HG03139 (cell line): ENCODE measurements at regions not wholly inside any gene's neighbourhood (a gene's known extent, or its start where the extent isn't known, plus 50 kb on each side); places are given as distances from the start of the nearest gene placed in this dataset.
"Not testable (repeated sequence)": the region's sequence is repeated elsewhere in the genome, so short reads cannot be mapped to it uniquely, and the experiment has no call there.

Source experiments
- ATAC-seq: cut with Tn5 transposase; IDR thresholded peaks from one replicate; pipeline ENCODE4 v1.9.1; 2021; ENCODE audit not compliant: unreplicated experiment

DNA sequence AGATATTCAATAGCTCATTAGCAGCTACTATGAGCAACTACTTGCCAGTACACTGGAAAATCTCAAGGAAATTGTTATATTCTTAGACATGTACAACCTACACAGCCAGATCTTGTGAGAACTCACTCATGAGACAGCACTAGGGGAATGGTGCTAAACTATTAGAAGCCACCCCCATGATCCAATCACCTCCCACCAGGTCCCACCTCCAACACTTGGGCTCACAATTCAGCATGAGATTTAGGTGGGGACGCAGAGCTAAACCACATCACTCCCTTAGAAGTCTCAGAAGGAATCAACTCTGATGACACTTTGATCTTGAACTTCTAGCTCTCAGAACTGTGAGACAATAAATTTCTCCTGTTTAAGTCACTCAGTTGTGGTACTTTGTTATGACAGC lies 418.3 kb upstream of the SPHKAP start:
- ATAC-seq, result no peak

DNA sequence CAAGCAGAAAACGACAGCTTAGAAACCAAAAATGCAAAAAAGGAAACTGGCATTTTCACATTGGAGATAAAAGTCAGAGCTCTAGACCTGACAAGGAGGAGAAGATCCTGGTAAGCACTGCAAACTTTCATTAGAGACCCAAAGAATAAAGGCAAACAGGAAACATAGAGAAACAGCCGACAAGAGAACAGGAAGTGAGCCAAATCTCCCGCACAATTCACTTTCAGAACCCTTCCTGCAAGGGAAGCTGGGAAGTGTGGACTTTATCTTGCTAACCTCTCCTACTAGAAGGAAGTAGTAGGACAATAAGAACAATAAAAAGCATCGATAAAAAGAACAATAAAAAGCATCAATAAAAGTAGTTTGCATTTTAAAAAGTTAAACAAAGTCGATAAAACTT lies 417.8 kb upstream of the SPHKAP start:
- ATAC-seq, result no peak

- no peak for ATAC-seq
These were observed 415.5 kb upstream of the SPHKAP start for GRCh38 chr2:228597032-228597431.

GRCh38 chr2:228594012-228594411 lies 412.5 kb upstream of the SPHKAP start:
- ATAC-seq, result no peak

DNA sequence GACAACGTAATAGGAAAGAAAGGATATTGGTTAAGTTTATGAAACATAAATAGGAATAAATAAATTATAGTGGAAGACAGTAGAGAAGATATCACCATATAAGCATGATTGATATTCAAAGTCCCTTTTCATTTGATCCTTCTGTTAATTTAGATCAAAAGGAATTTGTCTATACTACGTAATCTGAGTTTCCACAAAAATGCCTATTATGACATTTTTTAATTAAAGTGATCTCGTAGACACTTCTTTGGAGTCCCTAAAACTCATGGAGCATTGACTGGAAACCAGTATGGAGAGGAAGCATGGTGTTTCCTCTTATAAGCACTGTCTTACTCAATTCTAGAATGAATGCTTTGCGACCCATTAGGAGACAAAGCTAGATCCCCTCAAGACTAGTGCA lies 411.4 kb upstream of the SPHKAP start:
- no peak for ATAC-seq

- ATAC-seq, result peak; percentile 87
These were observed 409.2 kb upstream of the SPHKAP start for GRCh38 chr2:228590681-228591080.

DNA sequence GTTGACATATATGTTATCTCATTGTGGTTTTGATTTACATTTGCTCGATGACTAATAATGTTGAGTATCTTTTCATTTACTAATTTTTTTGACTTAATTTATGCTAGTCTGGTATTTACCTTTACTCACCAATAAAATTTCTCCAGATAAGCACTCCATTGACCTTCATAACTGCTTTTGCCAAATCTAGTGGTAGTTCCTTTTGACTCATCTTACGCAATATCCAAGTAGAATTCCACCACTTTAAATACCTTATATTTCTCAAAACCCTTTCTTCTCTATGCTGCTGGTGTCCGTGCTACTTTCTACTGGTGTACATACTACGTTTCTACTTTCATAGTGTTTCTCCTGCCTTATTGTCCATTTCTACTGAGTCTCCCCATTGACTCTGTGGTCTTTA lies 407.6 kb upstream of the SPHKAP start:
- ATAC-seq, result no peak

- no peak for ATAC-seq
These were observed 400.2 kb upstream of the SPHKAP start for GRCh38 chr2:228581731-228582130.

GRCh38 chr2:228575897-228576296 lies 394.4 kb upstream of the SPHKAP start:
- ATAC-seq, result no peak

DNA sequence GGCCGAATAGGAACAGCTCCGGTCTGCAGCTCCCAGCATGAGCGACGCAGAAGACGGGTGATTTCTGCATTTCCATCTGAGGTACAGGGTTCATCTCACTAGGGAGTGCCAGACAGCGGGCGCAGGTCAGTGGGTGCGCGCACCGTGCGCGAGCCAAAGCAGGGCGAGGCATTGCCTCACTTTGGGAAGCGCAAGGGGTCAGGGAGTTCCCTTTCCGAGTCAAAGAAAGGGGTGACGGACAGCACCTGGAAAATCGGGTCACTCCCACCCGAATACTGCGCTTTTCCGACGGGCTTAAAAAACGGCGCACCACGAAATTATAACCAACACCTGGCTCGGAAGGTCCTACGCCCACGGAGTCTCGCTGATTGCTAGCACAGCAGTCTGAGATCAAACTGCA lies 386.8 kb upstream of the SPHKAP start:
- ATAC-seq, result not testable (repeated sequence)

DNA sequence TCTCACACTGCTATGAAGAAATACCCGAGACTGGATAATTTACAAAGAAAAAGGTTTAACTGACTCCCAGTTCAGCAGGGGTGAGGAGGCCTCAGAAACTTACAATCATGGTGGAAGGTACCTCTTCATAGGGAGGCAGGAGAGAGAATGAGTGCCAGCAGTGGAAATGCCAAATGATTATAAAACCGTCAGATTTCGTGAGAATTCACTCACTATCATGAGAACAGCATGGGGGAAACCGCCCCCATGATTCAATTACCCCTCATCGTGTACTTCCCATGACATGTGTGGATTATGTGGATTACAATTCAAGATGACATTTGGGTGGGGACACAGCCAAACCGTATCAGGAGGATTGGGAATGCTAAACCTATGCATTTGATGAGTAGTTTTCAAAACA lies 380.3 kb upstream of the SPHKAP start:
- ATAC-seq, result no peak

DNA sequence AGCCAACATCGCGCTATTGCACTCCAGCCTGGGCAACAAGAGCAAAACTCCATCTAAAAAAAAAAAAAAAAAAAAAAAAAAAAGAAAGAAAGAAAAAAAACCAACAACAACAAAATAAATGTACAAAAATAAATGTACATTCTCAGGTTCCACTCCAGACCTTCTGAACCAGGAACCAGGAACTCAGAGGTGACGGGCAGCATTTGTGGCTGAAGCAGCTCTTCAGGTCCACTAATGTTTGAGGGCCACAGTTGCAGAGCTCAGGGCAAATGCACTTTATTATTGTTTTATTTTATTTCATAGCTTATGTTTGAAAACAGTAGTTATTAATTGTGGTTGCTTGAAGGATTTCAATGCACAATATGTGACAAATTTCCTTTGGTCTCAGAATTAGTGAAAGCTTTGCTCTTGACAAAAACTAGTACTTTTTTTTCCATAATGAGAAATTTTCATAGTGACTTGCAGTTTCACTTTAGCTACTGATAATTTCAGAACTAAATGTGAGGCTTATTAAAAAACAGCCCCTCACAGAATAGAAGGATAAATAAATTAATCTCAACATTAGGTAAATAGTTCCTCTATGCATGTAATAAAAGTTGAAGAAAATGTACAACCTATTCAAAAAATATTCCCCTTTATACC lies 378.4 kb upstream of the SPHKAP start:
- ATAC-seq, result no peak

DNA sequence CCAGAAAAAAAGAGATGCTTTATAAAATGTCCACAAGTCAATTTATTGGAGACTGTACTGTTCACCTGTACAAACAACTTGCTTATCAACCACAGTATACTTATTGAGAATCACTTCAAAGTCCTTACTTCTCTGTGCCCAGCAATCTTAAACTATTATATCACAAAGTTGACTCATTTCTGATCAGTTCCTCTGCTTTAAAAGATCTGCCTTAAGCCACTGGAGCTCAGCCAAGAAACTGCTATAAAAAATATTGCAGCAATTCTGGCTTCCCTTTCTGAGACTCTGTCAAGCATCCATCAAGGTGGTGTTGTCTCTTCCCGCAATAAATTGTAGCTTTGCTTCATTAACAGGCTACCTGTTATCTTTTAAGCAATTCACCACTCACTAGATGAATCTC lies 375.2 kb upstream of the SPHKAP start:
- ATAC-seq, result no peak

GRCh38 chr2:228549441-228550007 lies 368.0 kb upstream of the SPHKAP start:
- ATAC-seq, result no peak

DNA sequence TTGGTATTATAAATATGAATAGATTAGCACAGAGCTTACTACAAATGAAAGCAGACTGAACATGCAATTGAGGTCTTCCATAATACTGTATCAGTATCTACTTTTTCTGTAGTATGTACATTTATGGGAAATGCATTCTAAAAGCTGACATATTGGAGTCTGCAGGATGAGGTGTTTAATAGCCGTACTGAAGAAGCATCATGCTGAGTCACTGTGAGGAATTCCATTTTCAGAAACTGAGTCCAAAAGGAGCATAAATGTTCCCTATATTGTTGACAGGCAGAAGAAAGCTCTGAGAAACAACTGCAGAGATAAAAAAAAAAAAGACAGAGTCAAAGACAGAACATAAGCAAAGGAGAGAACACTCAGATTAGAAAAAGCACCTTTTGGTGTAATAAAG lies 366.7 kb upstream of the SPHKAP start:
- ATAC-seq, result no peak

DNA sequence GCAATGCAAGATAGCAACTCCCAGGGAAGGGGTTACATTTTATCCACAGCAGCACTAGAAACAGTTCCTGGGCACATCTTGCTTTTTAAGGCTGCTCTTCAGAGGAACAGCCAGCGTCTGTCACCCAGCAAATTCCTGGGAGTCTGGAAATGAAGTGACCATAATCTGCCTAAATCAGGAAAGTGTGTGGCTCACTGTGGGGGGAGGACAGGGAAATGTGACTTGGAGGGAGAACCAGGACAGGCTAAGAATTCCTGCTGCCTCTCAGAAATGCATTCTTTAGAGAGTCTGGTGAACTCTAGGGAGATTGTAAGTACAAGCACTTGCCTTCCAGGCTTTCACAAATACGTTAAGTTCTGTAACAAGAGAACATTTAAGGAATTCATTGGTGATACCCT lies 364.3 kb upstream of the SPHKAP start:
- ATAC-seq, result no peak

GRCh38 chr2:228545041-228545747 lies 363.7 kb upstream of the SPHKAP start:
- no peak for ATAC-seq

DNA sequence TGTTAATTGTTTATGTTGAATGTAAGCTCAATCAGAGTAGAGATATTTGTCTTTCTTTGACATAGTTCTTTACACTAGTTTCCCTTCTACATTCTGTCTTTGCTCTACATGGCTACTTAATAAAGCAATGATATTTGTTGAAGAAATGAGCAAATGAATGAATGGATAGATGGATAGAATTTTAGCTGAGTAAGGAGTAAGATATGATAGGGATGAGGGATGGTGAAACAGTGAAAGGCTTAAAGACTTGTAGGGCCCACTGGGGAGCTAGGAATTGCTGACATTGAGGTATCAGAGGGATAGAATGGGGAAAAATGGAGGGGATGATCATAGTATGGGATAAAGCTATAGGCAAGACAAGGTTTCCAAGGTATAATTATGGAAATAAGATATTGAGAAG lies 361.6 kb upstream of the SPHKAP start:
- no peak for ATAC-seq

DNA sequence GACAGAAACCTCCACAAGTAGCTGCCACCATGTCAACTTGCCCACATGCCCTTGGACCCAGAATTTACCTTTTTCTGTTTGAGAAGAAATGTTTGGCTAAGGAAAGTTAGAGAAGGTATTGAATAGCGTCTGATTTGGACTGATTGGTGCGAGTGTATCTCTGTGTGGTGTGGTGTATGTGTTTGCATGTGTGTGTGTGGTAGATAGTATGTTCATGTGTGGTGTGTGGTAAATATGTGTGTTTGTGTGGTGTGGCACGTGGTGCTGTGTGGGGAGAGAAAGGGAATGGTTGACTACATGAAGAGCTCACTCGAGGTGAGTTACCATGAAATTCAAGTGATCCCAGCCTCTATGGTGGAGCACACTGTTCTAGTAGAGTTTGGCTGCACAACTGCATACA lies 360.8 kb upstream of the SPHKAP start:
- ATAC-seq, result no peak

DNA sequence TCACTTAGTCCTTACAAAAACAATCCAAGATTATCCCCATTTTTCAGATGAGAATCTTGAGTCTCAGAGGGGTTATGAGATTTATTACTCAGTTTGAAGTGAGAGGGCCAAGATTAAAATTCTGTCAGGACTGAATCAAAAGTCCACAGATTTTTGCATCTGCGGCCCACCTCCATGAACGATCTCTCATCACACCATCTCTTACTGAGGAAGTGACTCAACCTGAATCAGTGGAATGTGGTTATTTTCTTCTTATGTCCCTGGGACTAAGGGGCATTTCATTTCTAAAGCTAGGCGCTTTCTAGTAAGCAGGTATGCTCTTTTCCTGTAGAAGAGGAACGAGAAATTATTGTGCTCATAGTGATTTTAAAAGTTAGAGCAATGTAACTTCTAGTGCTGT lies 360.3 kb upstream of the SPHKAP start:
- ATAC-seq, result no peak

- no peak for ATAC-seq
These were observed 359.5 kb upstream of the SPHKAP start for GRCh38 chr2:228540976-228541375.

DNA sequence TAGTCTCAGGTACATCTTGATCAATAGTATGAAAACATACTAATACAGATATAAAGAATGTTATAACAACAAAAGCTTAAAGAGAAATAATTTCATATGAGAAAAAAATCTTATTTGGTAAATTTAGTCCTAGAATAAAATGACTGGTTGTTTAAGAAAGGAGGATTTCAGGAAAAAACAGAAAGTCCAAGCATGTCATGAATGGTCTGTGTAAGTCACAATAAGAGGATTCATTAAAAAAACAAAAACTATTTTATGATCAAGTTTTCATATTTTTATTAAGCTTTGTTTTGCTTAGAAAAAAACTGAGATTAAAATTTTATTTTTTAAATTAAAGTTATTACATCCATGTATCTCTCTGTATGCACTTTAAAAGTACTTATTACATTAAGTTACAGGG lies 353.9 kb upstream of the SPHKAP start:
- no peak for ATAC-seq

DNA sequence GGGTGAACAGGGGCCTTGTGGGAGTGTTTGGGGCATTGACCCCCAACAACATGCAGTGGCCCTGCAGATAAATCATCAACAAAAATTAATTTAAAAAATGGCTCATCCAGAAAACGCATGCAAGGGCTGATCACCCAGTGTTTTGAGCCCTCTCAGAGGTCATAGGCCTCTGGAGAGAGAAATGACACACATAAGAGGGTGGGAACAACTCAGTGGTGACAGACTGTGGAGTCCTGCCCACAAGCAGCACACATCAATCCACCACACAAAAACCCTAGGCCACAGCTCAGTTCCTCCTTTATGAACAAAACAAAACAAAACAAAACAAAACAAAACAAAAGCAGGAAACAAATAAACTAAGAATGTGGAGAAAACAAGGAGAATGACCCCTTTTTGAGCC lies 351.7 kb upstream of the SPHKAP start:
- ATAC-seq, result no peak
